HG03378 (cell line): ENCODE measurements at regions not wholly inside any gene's neighbourhood (a gene's known extent, or its start where the extent isn't known, plus 50 kb on each side); places are given as distances from the start of the nearest gene placed in this dataset.

Experiments used
- ATAC-seq: cut with Tn5 transposase; IDR thresholded peaks from one replicate; pipeline ENCODE4 v1.9.1; 2021; ENCODE audit warnings: mild to moderate bottlenecking, moderate library complexity; ENCODE audit not compliant: unreplicated experiment

GRCh38 chr3:16102187-16102561 is 72.3 kb upstream of the GALNT15 start:
- ATAC-seq = no peak

GRCh38 chr3:16102905-16103364 is 71.5 kb upstream of the GALNT15 start:
- no peak for ATAC-seq

- no peak for ATAC-seq
These were observed 71.0 kb upstream of the GALNT15 start for GRCh38 chr3:16103472-16103871.

- no peak for ATAC-seq
These were observed 70.3 kb upstream of the GALNT15 start for GRCh38 chr3:16104156-16104555.

GRCh38 chr3:16106050-16106449 is 68.4 kb upstream of the GALNT15 start:
- ATAC-seq = no peak

GRCh38 chr3:16108424-16108823 is 66.1 kb upstream of the GALNT15 start:
- no peak for ATAC-seq

GRCh38 chr3:16109929-16110328 is 64.6 kb upstream of the GALNT15 start:
- no peak for ATAC-seq

GRCh38 chr3:16112910-16113504 is 61.5 kb upstream of the GALNT15 start:
- no peak for ATAC-seq

- no peak for ATAC-seq
These were observed 60.8 kb upstream of the GALNT15 start for GRCh38 chr3:16113704-16114103.

GRCh38 chr3:16114429-16114828 is 60.1 kb upstream of the GALNT15 start:
- ATAC-seq = no peak

- ATAC-seq = no peak
These were observed 59.5 kb upstream of the GALNT15 start for GRCh38 chr3:16114930-16115329.

- no peak for ATAC-seq
These were observed 56.1 kb upstream of the GALNT15 start for GRCh38 chr3:16118396-16118795.

- ATAC-seq = no peak
These were observed 54.6 kb upstream of the GALNT15 start for GRCh38 chr3:16119887-16120286.

- ATAC-seq = no peak
These were observed 53.1 kb upstream of the GALNT15 start for GRCh38 chr3:16121391-16121790.

- no peak for ATAC-seq
These were observed 52.3 kb upstream of the GALNT15 start for GRCh38 chr3:16122155-16122554.

- ATAC-seq = no peak
These were observed 51.8 kb upstream of the GALNT15 start for GRCh38 chr3:16122661-16123060.

GRCh38 chr3:16124636-16125035 is 49.8 kb upstream of the GALNT15 start:
- ATAC-seq = no peak
